ENCODE measurements at regions not wholly inside any gene's neighbourhood (a gene's known extent, or its start where the extent isn't known, plus 50 kb on each side); places are given as distances from the start of the nearest gene placed in this dataset.

DNA sequence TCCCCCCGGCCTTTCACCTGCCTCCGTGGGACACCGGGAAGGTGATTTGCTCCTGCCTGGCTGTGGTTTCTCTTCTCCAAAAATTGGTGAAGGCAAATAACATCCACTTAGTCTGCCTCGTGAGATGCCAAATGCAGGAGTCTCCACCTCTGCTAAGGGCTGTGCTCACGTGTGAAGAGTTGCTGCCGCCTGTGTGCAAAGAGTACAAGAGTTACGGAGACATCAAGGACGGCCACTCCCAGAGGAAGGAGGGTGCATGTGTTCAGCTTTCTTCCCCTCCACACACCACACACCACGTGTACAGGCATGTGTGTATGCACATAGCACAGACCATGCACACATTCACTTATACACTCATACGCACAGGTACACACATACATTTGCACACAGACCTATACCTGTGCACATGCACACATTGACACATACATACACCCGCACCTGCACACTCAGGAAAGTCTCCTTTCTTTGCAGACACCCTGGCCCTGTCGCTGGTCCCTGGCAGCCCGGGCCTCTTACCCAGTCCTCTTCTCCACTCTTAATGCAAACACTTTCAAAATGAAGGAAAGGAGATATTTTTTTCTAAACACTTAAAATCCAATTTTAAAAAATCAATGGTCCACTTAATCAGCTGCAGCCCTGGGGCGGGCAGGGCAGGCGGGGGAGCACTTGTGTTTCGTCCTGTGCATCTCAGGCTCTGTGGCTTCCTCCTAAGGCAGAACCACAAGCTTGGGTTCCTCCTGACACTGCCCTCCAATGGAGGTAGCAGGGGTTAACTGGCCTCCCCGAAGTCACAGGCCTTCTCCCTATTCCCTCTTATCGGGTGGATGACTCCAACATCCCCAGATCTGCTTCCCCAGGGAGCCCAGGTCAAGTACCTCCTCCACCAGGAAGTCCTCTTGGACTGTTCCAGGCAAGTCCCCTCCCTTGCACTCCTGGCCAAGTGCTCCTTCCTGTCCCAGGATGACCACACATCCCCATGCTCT, 103.0 kb downstream of the CPZ start:
- TF ChIP-seq, protein P1, sequence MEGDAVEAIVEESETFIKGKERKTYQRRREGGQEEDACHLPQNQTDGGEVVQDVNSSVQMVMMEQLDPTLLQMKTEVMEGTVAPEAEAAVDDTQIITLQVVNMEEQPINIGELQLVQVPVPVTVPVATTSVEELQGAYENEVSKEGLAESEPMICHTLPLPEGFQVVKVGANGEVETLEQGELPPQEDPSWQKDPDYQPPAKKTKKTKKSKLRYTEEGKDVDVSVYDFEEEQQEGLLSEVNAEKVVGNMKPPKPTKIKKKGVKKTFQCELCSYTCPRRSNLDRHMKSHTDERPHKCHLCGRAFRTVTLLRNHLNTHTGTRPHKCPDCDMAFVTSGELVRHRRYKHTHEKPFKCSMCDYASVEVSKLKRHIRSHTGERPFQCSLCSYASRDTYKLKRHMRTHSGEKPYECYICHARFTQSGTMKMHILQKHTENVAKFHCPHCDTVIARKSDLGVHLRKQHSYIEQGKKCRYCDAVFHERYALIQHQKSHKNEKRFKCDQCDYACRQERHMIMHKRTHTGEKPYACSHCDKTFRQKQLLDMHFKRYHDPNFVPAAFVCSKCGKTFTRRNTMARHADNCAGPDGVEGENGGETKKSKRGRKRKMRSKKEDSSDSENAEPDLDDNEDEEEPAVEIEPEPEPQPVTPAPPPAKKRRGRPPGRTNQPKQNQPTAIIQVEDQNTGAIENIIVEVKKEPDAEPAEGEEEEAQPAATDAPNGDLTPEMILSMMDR (IDR thresholded peaks at IDR 0.05): no peak
- TF ChIP-seq, protein P2, sequence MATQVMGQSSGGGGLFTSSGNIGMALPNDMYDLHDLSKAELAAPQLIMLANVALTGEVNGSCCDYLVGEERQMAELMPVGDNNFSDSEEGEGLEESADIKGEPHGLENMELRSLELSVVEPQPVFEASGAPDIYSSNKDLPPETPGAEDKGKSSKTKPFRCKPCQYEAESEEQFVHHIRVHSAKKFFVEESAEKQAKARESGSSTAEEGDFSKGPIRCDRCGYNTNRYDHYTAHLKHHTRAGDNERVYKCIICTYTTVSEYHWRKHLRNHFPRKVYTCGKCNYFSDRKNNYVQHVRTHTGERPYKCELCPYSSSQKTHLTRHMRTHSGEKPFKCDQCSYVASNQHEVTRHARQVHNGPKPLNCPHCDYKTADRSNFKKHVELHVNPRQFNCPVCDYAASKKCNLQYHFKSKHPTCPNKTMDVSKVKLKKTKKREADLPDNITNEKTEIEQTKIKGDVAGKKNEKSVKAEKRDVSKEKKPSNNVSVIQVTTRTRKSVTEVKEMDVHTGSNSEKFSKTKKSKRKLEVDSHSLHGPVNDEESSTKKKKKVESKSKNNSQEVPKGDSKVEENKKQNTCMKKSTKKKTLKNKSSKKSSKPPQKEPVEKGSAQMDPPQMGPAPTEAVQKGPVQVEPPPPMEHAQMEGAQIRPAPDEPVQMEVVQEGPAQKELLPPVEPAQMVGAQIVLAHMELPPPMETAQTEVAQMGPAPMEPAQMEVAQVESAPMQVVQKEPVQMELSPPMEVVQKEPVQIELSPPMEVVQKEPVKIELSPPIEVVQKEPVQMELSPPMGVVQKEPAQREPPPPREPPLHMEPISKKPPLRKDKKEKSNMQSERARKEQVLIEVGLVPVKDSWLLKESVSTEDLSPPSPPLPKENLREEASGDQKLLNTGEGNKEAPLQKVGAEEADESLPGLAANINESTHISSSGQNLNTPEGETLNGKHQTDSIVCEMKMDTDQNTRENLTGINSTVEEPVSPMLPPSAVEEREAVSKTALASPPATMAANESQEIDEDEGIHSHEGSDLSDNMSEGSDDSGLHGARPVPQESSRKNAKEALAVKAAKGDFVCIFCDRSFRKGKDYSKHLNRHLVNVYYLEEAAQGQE (IDR thresholded peaks at IDR 0.05; ENCODE audit: insufficient read depth in 1 of 2, low read depth in 2 of 2, low read length in 1 of 2): no peak
